ENCODE measurements at regions not wholly inside any gene's neighbourhood (a gene's known extent, or its start where the extent isn't known, plus 50 kb on each side); places are given as distances from the start of the nearest gene placed in this dataset.

DNA sequence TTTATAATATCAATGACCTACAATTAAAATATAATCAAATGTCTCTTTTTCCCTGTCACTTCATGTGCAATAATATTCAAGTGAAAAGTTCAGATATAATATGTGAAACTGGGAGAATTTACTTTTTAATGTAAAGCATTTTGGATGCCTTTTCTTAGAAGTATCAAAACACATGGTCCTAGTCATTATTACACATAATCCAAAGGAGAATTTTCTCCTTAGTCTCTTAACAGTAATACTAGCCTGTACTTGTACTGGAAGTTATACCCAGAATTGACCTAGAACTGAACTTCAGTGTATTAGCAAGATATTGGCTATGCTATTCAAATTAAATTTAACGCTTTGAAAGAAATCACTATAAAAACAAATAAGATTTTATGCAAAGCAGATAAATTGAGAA is 842.6 kb upstream of the MANEA start:
- TF ChIP-seq POLR2AphosphoS5 (IDR thresholded peaks at IDR 0.05; ENCODE audit: low read depth, low read length): no peak
- TF ChIP-seq SIN3A (IDR thresholded peaks at IDR 0.05; ENCODE audit: borderline replicate concordance, insufficient read depth, low read length): no peak
- TF ChIP-seq FOXP2 (optimal IDR thresholded peaks at IDR 0.05; ENCODE audit: borderline replicate concordance, extremely low read depth, extremely low read length, insufficient read depth): no peak
- TF ChIP-seq TAF1 (IDR thresholded peaks at IDR 0.05; ENCODE audit: borderline replicate concordance, insufficient read depth, low read length): no peak
- TF ChIP-seq REST (IDR thresholded peaks at IDR 0.05; ENCODE audit: insufficient read depth in 1 of 2, low read depth in 2 of 2, low read length in 2 of 2): no peak

GRCh38 chr6:94733066-94733465 is 844.3 kb upstream of the MANEA start:
- TF ChIP-seq SIN3A (IDR thresholded peaks at IDR 0.05; ENCODE audit: borderline replicate concordance, insufficient read depth, low read length): no peak
- no peak for TF ChIP-seq REST (IDR thresholded peaks at IDR 0.05; ENCODE audit: insufficient read depth in 1 of 2, low read depth in 2 of 2, low read length in 2 of 2)
- TF ChIP-seq TAF1 (IDR thresholded peaks at IDR 0.05; ENCODE audit: borderline replicate concordance, insufficient read depth, low read length): no peak
- no peak for TF ChIP-seq FOXP2 (optimal IDR thresholded peaks at IDR 0.05; ENCODE audit: borderline replicate concordance, extremely low read depth, extremely low read length, insufficient read depth)
- no peak for TF ChIP-seq POLR2AphosphoS5 (IDR thresholded peaks at IDR 0.05; ENCODE audit: low read depth, low read length)

DNA sequence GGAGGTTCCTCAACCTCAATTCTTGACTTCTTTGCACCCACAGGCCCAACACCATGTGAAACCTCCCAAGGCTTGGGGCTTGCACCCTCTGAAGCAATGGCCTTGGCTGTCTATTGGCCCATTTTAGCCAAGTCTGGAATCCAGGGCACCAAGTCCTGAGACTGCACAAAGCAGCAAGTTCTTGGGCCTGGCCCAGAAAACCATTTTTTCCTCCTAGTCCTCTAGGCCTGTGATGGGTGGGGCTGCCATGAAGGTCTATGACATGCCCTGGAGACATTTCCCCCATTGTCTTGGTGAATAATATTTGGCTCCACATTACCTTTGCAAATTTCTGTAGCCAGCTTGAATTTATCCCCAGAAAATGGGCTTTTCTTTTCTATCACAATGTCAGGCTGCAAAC is 849.6 kb upstream of the MANEA start:
- no peak for TF ChIP-seq FOXP2 (optimal IDR thresholded peaks at IDR 0.05; ENCODE audit: borderline replicate concordance, extremely low read depth, extremely low read length, insufficient read depth)
- no peak for TF ChIP-seq SIN3A (IDR thresholded peaks at IDR 0.05; ENCODE audit: borderline replicate concordance, insufficient read depth, low read length)
- TF ChIP-seq REST (IDR thresholded peaks at IDR 0.05; ENCODE audit: insufficient read depth in 1 of 2, low read depth in 2 of 2, low read length in 2 of 2): no peak

GRCh38 chr6:94721459-94721858 is 855.9 kb upstream of the MANEA start:
- TF ChIP-seq POLR2AphosphoS5 (IDR thresholded peaks at IDR 0.05; ENCODE audit: low read depth, low read length) (no peak), SIN3A (IDR thresholded peaks at IDR 0.05; ENCODE audit: borderline replicate concordance, insufficient read depth, low read length) (no peak), TAF1 (IDR thresholded peaks at IDR 0.05; ENCODE audit: borderline replicate concordance, insufficient read depth, low read length) (no peak), FOXP2 (optimal IDR thresholded peaks at IDR 0.05; ENCODE audit: borderline replicate concordance, extremely low read depth, extremely low read length, insufficient read depth) (no peak), REST (IDR thresholded peaks at IDR 0.05; ENCODE audit: insufficient read depth in 1 of 2, low read depth in 2 of 2, low read length in 2 of 2) (no peak)

DNA sequence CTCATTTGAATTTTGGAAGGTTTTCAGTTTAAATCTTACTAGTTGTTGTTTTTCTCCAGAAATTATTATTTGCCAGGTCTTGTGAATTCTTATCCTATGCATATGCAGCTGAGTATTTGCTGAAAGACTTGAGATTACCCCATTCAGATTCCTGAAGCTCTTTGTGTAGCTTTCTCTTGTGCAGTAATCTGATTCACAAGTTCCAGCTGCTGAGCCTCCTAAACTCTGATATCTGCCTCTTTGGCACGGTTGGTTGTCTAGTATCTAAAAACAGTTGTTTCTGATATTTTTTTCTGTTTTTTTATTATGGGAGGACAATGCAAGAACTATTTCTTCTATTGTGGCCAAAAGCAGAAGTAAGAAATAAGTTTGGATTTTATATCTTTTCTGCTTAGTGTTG is 863.9 kb upstream of the MANEA start:
- no peak for TF ChIP-seq SIN3A (IDR thresholded peaks at IDR 0.05; ENCODE audit: borderline replicate concordance, insufficient read depth, low read length)
- TF ChIP-seq FOXP2 (optimal IDR thresholded peaks at IDR 0.05; ENCODE audit: borderline replicate concordance, extremely low read depth, extremely low read length, insufficient read depth): no peak
- no peak for TF ChIP-seq POLR2AphosphoS5 (IDR thresholded peaks at IDR 0.05; ENCODE audit: low read depth, low read length)
- no peak for TF ChIP-seq TAF1 (IDR thresholded peaks at IDR 0.05; ENCODE audit: borderline replicate concordance, insufficient read depth, low read length)
- no peak for TF ChIP-seq REST (IDR thresholded peaks at IDR 0.05; ENCODE audit: insufficient read depth in 1 of 2, low read depth in 2 of 2, low read length in 2 of 2)

Data from PFSK-1 (cell line).